Left ventricle myocardium superior (tissue), 1 donor: ENCODE measurements at regions not wholly inside any gene's neighbourhood (a gene's known extent, or its start where the extent isn't known, plus 50 kb on each side); places are given as distances from the start of the nearest gene placed in this dataset.
A peak's percentile ranks its signal among the peaks of the same experiment; 100 is the strongest.
"Not testable (repeated sequence)": the region's sequence is repeated elsewhere in the genome, so short reads cannot be mapped to it uniquely, and the experiment has no call there.

Source experiments
- ATAC-seq: fragments of 200-7000 bp; cut with Tn5 transposase; one replicate; pipeline ENCODE4 v1.9.1; 2020; ENCODE audit warnings: mild to moderate bottlenecking, moderate library complexity
- DNase-seq: peaks from one replicate; pipeline ENCODE4 v3.0.0-alpha.2; 2020
- intact Hi-C: fragments of 100-400 bp; cut with micrococcal nuclease; formaldehyde crosslinking; loops from one replicate; pipeline ENCODE4 v1.11.0; 2022
- donor health status: DM: no; HTN: yes; CAD: no; lungs with severe emphysema.

DNA sequence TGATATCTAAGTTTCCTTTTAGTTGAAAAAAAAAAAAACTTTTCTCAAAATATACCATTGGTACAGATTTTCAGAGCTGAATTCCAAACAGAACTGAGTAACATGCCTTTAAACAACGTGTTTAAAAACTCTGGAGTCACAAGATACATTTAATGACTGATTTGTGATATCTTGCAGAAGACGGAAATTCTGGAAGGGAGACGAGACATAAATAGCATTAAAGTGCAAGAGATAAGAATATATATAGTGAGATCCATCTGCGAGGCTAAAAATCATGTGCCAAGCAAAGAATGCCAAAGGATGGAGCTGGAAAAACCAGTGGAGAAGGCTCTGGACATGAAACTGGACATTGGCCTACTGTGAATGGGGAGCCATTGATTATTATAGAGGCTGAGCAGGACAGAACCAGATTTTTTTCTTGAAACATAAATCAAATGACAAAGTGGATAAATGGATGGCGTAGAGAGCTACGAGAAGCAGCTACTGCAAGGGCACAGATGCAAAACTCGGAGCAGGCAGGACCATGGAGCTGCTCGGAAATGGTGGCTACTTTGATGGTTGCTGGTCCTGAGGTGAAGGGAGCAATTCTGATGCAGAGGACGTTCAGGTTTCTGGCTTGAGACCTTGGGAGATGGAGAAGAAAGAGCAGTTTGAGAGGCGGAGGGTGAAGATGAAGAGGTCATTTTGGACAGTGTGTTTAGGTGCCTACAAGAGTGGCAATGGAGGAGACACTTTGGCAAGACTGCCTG lies 88.8 kb downstream of the CPN2 start:
- ATAC-seq (no peak), DNase-seq (no peak)
- intact Hi-C loops: no loop called here

DNA sequence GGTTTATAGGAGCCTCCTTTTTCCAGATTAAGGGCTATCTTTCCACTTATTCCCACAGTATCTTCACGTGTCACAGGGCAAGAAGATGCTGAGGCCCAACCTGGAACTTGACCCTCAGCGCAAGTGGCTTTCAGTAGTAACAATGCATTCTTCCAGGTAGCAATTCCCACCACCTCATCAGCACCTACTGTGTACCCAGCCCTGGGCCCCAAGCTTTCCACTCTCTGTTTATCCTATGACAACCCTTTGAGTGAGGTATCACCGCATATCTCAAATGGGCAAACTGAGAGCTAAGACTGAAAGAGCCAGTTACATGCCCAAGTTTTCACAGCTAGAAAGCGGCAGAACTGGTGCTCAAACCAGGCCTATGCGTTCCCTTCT lies 88.2 kb downstream of the CPN2 start:
- no peak for DNase-seq
- no peak for ATAC-seq
- intact Hi-C loops: no loop called here

DNA sequence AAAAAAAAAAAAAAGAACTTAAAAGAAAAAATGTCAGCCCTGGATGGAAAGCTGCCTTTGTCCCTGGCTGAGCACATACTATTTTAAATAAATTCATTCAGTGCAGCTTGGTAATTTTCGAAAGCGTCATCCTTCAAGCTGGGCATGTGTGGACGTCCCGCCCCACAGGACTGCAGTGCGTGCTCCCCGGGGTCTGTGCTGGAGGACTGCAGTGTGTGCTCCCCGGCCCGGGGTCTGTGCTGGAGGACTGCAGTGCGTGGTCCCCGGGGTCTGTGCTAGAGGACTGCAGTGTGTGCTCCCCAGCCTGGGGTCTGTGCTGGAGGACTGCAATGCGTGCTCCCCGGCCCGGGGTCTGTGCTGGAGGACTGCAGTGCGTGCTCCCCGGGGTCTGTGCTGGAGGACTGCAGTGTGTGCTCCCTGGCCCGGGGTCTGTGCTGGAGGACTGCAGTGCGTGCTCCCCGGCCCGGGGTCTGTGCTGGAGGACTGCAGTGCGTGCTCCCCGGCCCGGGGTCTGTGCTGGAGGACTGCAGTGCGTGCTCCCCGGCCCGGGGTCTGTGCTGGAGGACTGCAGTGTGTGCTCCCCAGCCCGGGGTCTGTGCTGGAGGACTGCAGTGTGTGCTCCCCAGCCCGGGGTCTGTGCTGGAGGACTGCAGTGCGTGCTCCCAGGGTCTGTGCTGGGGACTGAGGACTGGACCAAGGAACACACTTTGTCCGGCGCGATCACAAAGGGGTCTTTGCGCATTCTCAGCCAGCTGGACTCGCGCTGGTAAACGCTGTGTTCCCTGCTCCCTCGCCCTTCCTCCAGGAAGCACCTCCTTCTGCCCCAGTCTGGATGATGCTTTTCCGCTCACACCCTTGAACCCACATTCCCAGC lies 86.3 kb downstream of the CPN2 start:
- intact Hi-C loops, ATAC-seq, DNase-seq: not testable (repeated sequence)

DNA sequence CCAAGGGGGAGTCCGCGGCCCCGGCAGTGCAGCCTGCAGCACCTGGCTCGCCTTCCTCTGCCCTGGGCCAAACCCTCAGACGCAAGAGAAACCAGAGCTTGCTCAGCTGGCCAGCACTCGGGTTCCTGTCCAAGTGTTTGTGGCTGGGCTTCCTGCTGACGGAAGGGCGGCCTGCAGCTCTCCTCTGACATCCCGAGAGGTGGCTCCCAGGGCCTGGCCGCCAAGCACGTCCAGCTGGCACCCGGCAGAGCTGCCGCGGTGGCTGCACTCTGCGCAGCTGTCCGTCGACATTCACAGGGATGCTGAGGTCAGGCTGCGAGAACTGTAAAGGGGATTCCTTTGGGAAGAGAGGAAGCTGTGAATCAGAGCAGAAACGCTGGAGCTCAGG lies 85.6 kb downstream of the CPN2 start:
- intact Hi-C loops: no loop called here
- peak; percentile 82 for ATAC-seq

DNA sequence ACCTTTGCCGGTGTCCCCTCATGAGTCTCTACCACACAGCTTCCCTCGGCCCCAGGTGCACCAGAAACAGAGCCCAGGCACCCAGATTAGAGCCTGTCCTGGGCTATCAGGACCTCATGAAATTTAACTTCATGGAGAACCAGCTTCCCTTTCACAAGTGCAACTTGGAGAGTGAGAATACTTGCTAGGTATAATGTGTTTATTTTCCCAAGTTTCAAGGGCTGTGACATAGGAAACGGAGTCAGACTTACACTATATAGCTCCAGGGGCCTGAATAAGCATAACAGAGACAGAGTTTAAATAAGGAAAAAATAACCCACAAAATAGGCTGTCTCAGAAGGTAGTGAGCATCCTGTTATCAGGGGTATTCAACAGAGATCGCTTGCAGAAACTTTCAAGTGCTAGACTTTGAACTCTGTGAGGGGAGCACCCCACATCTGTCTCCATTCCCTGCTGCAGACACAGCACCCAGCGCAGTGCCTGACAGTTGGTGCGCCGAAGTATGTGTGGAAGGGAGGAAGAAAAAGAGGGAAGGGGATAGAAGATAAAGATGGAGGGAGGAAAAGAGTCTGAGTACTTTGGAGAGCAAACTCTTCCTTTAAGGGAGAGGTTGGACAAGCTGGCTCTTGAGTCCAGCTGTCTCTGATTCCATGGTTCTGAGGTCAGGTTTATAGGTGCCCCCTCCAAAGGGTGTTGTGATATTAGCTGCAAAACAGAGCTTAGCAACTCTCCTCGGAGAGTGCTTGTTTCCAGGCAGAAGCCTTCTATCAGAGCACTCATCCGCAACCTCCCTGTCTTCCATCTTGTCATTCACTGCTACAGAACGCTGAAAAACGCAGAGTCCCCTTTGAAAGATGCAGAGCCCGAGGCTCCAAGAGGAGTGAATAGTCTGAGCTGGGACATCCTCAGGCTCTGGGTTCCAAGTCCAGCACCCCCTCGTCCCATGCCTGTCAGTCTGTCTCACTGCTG lies 84.8 kb downstream of the CPN2 start:
- DNase-seq (no peak), ATAC-seq (no peak)
- intact Hi-C loops: no loop called here

More for the DNA sequence above, 85.6 kb downstream of the CPN2 start:
- peak; percentile 95 for DNase-seq

DNA sequence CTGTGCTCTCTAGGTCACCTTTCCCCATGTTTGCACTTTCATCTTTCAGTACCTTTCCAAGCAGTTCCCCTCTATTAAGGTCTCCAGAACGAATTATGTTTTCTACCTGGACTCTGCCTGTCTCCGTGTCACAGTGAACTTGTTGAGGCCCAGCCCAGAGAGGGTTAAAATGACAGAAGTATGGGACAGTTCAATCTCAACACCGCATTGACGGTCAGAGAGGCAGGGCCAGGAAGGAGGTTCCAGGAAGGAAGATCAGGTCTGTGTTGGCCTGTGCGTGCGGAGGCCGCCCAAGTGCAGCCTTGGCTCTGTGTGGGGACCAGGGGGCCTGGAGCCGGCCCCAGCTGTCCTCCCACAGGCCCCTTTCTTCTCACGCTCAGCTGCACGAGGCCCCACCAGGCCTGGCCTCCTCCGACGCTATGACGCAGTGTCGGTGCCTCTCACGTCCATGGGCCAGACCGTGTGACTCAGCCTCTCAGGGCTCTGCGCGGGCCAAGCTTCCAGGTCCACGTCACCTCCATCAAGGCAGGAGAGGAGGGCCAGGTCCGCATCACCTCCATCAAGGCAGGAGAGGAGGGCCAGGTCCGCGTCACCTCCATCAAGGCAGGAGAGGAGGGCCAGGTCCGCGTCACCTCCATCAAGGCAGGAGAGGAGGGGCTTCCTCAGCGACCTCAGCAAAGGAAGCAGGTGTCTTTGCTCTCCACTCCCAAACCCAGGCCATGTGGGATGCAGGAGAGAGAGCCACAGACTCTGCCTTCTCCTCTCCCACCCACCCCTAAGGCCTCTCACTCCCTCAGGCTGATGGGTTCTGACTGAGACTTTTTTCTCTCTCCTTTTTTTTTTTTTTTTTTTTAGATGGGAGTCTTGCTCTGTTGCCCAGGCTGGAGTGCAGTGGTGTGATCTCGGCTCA lies 83.1 kb downstream of the CPN2 start:
- ATAC-seq (peak; percentile 15), DNase-seq (peak; percentile 86)
- intact Hi-C loops: no loop called here

DNA sequence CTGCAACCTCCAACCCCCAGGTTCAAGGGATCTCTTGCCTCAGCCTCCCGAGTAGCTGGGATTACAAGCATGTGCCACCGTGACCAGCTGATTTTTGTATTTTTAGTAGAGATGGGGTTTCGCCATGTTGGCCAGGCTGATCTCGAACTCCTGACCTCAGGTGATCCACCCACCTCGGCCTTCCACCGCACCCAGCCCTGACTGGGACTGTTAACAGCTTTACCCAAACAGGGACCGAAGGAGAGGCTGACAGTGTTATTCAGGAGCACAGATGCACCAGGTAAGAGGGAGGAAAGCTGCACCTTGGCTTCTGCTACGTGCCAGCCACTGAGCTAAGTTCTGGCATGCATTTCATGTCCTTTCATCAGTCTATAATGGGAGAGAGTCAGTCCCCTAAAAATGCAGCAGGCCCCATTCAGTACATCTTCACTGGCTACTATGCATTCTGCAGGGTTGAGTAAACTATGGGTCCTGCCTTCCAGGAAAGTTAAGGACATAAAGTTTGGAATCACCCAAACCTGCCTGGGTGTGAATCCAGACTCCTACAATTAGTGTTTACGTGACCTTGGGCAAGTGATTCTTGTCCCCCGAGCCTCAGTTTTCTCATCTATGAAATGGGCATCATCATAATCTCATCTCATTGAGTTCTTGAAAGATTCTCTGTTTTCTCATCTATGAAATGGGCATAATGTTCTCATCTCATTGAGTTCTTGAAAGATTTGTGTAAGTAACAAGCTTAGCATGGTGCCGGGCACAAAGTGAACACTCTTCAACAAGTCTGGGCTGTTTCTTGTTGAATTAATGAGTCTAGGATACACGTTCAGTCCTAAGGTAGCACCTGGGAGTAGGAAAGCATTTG lies 82.2 kb downstream of the CPN2 start:
- no peak for DNase-seq
- no peak for ATAC-seq
- intact Hi-C loops: no loop called here

DNA sequence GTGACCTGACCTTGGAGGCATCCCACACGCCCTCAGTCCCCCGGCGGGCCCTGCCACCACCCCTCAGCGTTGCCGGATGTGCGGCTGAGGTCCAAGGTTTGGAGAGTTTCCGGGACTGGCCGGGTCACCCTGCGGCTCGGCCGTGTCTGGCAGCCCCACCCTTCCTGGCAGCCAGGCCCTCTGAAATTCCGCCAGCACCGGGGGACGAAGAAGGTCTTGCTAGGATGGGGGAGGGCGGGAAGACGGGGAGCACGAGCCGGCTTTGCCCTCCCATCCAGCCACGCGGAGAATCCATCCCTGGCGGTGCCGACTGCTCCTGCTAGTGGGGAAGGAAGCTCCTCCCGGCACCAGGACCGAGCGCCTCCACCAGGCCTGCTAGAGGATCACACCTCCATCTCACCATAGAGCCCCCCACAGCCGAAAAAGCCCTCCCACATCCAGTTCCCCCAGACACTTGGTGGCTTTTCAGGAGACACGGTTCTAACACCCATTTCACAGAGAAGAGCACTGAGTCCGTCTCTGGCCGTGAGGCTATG lies 81.5 kb downstream of the CPN2 start:
- ATAC-seq (peak; percentile 45), DNase-seq (peak; percentile 92)
- intact Hi-C loops: no loop called here

DNA sequence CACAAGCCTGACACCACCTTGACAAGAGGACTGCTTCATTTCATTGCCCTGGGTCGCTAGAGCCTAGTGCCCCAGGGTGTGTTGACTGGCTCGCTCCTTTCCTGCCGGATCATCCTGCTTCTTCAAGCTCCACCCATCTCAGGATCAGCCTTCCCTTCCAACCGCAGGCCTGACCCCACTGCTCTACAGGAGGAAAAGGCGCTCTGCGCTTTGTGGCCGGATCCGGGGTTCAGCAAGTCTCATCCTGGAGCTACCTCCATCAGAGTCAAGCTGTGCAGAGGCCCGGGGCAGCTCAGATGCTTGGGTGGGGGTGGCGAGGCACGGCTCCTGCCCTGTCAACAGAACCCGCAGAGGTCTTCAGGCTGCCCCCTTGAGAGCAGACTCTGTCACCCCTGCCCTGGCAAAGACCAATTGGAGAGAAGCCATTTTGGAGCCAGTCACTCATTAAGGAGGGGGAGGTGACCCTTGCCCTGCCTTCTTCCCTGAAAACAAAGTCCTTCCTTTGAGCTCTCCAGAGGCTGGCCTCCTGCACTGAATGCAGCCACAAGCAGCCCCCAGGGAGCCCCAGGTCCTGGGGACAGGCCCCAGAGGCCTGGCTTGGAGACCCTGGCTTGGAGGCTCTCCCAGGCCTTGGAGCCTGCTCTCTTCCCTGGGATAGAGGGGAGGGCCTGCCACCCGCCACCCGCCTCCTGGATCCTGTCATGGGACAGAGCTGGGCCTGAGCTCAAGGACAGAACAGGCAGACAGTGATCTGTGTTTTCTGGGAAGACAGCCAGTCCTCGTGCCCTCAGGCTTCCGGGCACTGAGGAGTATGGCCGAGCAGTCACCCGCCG lies 80.3 kb downstream of the CPN2 start:
- intact Hi-C loops: no loop called here
- DNase-seq (peak; percentile 90), ATAC-seq (peak; percentile 81)

DNA sequence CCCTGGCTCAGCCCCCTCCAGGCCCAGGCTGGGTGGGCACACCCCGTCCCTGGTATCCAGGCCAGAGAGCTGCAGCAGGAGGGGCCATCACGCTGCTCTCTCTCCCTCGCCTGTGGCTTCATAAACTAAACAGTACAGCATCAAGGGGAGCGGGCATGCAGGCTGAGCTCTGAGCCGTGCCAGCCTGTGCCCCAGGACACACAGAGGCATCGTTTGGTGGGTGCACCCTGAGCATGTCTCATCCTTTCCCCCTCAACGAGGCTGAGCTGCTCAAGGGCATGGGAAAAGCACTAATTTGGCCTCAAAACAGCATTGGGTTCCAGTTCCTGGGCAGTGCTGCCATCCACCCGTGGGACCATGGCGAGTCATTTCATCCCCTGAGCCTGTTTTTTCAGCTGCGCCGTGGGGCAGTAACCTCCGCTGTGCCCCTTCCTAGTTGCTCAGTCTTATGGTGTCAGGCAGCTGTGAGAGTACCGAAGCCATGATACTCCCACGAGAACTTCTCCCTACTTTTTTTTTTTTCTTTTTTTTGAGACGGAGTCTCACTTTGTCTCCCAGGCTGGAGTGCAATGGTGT lies 79.6 kb downstream of the CPN2 start:
- no peak for ATAC-seq
- DNase-seq: no peak
- intact Hi-C loops: no loop called here

DNA sequence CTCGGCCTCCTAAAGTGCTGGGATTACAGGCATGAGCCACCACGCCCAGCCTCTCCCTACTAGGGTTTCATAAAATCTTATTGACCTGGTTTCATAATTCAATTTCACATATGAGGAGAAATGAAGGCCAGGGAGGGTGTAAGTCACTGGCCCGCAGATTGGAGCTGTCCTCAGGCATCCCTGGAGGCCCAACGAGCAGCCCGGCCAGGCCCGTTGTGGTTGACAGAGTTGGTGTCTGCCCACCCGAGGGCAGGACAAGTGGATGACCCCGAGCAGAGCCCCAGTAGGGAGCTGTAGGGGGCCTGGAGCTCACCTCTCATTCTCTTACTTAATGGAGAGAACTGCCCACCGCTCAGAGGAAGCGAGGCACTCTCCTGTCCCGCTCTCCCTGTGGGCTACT lies 78.9 kb downstream of the CPN2 start:
- DNase-seq (no peak), ATAC-seq (no peak)
- intact Hi-C loops: no loop called here

DNA sequence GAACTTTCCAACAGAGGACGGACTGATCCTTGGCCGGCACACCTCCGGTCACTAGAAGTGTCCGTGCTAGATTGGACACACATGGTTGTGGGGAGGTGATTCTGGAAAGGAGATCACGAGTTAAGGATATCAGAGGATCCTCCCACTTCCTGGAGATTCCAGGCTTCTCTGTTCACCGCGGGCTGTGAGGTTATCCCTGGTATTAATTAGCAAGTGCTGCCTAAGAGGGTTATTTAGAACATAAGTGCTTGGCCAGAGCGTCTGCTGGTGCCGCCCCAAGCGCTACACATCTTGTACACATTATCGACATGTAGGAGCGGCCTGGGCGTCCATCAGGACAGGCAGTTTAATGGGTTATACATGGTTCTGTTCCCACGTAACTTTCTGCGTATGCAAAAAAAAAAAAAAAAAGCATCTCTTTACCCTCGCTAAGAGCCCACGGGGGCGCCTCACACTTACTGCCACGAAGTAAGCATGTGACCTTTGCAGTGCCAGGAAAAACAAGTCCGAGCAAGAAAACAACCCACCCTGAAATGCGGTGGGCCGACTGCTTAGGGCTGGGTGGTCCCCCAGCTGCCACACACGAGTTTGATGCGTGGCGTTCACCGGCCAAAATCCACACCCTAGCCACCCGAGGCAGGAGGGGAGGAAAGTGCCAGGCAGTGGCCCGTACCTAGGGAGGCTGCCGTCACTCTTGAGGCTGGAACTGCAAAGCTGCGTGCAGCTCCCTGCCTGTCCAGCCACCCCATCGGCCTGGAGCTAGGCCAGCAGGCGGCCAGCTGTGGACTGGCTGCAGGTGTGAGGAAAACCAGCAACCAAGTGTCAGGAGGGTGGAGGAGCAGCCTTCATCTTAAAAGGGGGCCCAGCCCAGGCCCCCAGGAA lies 78.0 kb downstream of the CPN2 start:
- no peak for DNase-seq
- ATAC-seq: no peak

DNA sequence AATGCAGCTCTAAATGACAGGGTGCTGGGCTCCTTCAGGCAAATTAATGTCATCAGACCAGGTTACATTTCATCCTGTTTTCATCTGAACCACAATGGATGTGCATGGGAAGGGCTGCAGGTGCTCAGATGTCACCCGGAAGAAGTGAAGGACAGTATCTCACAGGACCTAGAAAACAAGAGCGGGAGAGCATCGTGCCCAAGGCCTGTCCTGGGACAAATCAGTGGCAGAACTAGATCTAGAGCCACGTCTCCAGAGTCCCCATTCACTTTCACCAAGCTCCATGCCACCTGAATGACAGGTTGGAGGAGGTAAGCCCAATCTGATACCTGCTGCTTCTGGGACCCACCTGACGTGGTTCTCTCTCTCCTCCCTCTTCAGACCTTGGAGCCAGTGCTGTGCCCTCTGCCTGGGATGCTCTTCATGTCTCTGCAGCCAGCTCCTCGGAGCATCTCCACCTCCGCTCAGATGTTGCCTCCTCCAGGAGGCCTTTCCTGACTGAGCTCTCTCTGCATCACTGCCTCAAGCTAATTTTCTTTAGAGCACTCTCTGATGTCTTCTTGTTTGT lies 77.3 kb downstream of the CPN2 start:
- no peak for ATAC-seq
- intact Hi-C loops: no loop called here
- DNase-seq: no peak

More for the DNA sequence above, 78.0 kb downstream of the CPN2 start:
- intact Hi-C loops: no loop called here

DNA sequence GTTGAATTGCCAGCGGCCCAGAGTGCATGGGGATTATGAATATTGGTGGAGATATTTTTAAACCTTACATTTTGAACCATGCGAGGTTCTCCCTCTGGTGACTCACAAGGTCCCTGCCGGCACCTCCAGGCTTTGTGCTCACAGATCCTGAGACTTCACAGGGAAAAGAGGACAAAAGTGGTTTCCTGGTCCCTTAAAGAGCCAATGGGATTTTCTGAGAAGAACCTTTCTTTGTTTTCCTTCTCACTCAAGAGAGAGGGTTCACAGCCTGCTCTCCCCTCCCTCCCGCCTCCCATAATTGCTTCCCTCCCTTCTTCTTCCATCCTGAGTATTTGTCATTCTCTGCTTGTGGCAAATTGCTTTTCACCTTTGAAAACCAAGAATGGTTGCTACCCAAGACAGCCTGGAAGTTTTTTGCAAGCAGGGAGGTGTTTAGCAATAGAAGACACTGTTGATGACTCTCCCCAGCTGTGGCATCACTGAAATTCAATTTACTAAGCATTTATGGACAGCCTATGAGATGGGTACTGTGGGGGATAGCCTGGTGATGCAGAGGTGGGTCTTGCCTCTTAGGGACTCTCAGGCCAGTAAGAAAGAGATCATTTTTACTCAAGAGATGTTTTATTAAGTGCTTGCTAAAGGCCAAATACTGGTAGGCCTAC lies 76.6 kb downstream of the CPN2 start:
- ATAC-seq: no peak
- DNase-seq: no peak
- intact Hi-C loops: no loop called here
